ENCODE measurements at regions not wholly inside any gene's neighbourhood (a gene's known extent, or its start where the extent isn't known, plus 50 kb on each side); places are given as distances from the start of the nearest gene placed in this dataset.

DNA sequence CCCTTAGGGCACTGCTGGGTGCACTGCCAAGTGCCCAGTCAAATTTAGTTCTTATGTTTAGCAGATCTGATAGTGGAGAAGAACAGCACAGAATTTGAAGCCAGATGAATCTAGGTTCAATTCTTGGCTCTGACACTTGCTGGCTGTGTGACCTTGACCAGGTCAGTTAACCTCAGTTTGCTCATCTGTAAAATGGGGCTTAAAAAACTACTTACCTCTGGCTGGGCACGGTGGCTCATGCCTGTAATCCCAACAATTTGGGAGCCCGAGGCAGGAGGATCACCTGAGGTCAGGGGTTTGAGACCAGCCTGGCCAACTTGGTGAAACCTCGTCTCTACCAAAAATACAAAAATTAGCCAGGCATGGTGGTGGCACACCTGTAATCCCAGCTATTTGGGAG lies 49.9 kb upstream of the MLN start:
- TF ChIP-seq CTCF (IDR thresholded peaks at IDR 0.05; ENCODE audit: insufficient read depth, low read depth, low read length, missing control alignments) = no peak
- no peak for DNase-seq (ENCODE audit: low read depth)

More for the DNA sequence above, 49.9 kb upstream of the MLN start:
- no peak overlapping the region for H3K4me3 ChIP-seq (ENCODE audit: low read depth, low read length)

Measured in GM12865 (cell line).